Tibial artery (tissue), 4 donors: ENCODE measurements at regions not wholly inside any gene's neighbourhood (a gene's known extent, or its start where the extent isn't known, plus 50 kb on each side); places are given as distances from the start of the nearest gene placed in this dataset.
A peak's percentile ranks its signal among the peaks of the same experiment; 100 is the strongest.

Source experiments
- DNase-seq, 2 donors: peaks; one replicate each; pipeline ENCODE4 v3.0.0-alpha.2; 2019
- H3K27ac ChIP-seq, 2 donors: fragments of 200-600 bp; sonication (generic) in 1 of 2; 1 replicate in 1 of 2; 2 replicates in 1 of 2; pipeline ENCODE4 v1.5.1; 2018 to 2019; ENCODE audit warnings: mild to moderate bottlenecking in 1 of 2
- H3K27me3 ChIP-seq, 2 donors: fragments of 200-600 bp; sonication (generic) in 1 of 2; one replicate each; pipeline versions ENCODE4 v1.5.1 to v1.6.0; 2016 to 2019
- H3K36me3 ChIP-seq, 3 donors: fragments of 200-600 bp; sonication (generic) in 2 of 3; one replicate each; pipeline ENCODE4 v1.5.1; 2016 to 2019; ENCODE audit warnings: mild to moderate bottlenecking in 2 of 3
- H3K4me1 ChIP-seq, 4 donors: fragments of 200-600 bp; sonication (generic) in 2 of 4; 1 replicate in 3 of 4; 2 replicates in 1 of 4; pipeline ENCODE4 v1.5.1; 2016 to 2019
- H3K4me3 ChIP-seq, 2 donors: fragments of 200-600 bp; sonication (generic) in 1 of 2; 1 replicate in 1 of 2; 2 replicates in 1 of 2; pipeline ENCODE4 v1.5.1; 2018 to 2019; ENCODE audit warnings: mild to moderate bottlenecking in 2 of 2
- H3K9me3 ChIP-seq, 3 donors: fragments of 200-600 bp; sonication (generic) in 1 of 3; one replicate each; pipeline ENCODE4 v1.5.1; 2016 to 2019
- intact Hi-C: fragments of 100-400 bp; cut with DNase I; formaldehyde crosslinking; loops from one replicate; pipeline ENCODE4 v1.15.0; 2023; ENCODE audit warnings: low total_unique reads
- TF ChIP-seq, protein P1 (sequence below), 2 experiments: fragments of 200-600 bp in 1 of 2; fragments of 450-650 bp in 1 of 2; IDR thresholded peaks; one replicate each; pipeline ENCODE4 v1.5.1; 2017 to 2019; ENCODE audit warnings: antibody characterized with exemption in 2 of 2, mild to moderate bottlenecking in 1 of 2, moderate library complexity in 1 of 2

DNA sequence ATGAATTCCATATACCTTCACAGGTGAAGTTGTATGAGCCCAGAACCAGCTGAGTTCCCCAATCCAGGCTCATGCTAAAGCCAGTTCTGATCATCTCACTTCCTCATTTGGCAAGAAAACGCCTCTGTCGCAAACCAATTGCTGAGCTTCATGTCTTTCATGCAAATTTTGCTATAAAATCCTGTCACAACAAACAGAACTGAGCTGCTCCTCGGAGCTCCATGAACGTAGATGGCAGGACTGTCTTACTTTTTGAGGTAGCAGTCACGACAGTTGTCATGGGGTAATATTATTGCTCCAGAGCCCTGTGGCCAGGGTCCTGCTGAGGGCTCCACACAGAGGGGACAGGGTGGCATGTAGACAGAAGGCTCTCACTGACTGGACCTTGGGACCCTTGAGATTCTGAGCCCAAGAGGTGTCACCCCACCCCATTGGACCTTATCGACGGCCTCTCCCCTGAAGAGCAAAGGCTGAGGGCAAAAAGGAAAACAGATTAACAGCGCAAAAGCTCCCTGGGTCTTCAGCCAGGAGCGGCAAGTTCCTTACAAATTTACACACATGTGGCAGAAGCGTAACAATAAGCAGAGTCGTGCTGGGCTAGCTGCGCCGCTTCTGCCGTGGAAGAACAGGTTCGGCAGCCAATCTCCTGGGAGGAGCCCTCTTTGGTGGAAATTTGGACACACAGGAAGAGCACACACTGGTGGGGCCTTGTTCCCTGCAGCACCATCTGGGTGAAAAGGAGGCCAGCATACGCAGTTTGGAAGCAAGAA is 249.2 kb downstream of the OPA1 start:
- DNase-seq = peak in 1 of 2 donors; percentile 38
- Histone ChIP-seq H3K4me3 (no peak overlapping the region), H3K4me1 (no peaks in the 10 kb centered on the region), H3K27me3 (peaks cover 0 to 8% of the 10 kb centered on the region in 2 donors), H3K36me3 (no peaks in the 10 kb centered on the region), H3K27ac (no peak overlapping the region), H3K9me3 (no peaks in the 10 kb centered on the region)
- intact Hi-C loops = no loop called here
- TF ChIP-seq, protein P1, sequence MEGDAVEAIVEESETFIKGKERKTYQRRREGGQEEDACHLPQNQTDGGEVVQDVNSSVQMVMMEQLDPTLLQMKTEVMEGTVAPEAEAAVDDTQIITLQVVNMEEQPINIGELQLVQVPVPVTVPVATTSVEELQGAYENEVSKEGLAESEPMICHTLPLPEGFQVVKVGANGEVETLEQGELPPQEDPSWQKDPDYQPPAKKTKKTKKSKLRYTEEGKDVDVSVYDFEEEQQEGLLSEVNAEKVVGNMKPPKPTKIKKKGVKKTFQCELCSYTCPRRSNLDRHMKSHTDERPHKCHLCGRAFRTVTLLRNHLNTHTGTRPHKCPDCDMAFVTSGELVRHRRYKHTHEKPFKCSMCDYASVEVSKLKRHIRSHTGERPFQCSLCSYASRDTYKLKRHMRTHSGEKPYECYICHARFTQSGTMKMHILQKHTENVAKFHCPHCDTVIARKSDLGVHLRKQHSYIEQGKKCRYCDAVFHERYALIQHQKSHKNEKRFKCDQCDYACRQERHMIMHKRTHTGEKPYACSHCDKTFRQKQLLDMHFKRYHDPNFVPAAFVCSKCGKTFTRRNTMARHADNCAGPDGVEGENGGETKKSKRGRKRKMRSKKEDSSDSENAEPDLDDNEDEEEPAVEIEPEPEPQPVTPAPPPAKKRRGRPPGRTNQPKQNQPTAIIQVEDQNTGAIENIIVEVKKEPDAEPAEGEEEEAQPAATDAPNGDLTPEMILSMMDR (IDR thresholded peaks at IDR 0.05) = no peak

DNA sequence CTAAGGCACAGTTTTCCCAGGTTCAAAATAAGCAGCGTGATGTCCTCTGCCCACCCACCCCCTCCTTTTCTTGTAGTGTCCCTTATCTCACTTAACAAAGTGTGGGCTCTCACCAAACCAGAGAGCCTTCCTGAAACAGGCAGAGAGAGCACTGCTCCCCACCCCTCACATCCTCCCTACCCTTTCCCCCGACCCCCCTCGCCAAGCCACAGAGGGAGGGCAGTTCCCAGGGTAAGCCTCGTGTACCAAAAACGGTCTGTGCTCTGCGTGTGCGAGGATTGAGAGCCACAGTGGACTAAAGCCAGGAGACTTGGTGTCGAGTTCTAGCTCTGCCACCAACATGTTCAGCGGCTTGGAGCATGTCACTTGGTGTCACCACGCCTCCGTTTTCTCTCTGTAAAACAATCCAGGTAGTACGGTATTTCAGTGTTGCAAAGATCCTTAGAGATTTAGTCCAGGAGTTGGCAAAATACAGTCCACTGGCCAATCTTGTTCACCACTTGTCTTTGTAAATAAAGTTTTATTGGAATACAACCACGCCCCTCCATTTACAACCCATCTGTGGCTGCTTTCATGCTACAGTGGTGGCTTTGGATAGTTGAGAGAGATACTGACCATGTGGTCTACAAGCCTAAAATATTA is 249.9 kb downstream of the OPA1 start:
- no peaks in the 10 kb centered on the region for H3K9me3 ChIP-seq
- TF ChIP-seq, protein P1 (IDR thresholded peaks at IDR 0.05) = no peak
- no peak overlapping the region for H3K4me3 ChIP-seq

DNA sequence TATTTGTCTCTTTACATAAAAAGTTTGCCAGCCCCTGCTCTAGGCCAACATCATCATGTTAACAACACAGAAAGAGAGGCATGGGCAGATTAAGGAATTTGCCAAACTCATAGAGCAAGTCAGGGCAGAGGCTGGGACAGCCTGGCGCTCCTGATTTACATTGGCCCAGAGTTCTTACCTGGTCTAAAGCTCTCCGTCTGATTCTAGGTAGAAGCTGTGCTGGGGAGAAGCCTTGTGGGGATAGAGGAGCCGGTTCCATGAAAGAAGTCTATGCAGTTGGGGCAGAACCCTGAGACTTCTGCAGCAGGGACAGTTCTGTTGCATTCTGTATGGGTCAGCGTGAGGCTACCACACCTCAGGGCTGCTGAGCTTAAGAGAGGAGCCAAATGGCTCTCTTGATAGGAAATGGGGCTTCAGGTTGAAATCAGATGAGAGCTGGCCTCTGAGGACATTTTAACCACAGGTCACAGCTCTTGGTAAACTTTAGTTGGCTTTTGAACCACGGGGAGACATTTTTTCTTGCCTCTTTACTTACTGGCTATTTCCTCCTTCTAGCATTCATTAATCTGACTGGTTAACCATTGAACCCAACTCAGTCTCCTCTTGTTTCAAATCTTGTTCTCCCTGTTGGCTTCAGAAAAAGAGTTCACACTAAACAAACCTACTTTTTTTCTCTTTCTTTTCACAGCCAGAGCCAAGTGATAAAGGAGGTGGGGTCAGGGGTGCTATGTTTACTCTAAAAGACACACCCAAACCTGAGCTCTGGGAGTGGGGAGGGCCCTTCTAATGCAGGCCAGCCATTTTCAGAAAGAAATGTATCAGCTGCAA is 250.7 kb downstream of the OPA1 start:
- H3K27ac ChIP-seq = no peak overlapping the region
- H3K9me3 ChIP-seq = no peaks in the 10 kb centered on the region
- intact Hi-C loops = no loop called here
- H3K36me3 ChIP-seq = no peaks in the 10 kb centered on the region
- TF ChIP-seq, protein P1 (IDR thresholded peaks at IDR 0.05) = no peak
- H3K4me3 ChIP-seq = no peak overlapping the region
- peaks cover 0 to 6% of the 10 kb centered on the region in 2 donors for H3K27me3 ChIP-seq
- no peak for DNase-seq
- H3K4me1 ChIP-seq = no peaks in the 10 kb centered on the region

More for the DNA sequence above, 249.9 kb downstream of the OPA1 start:
- Histone ChIP-seq H3K4me1 (no peaks in the 10 kb centered on the region), H3K27ac (no peak overlapping the region), H3K36me3 (no peaks in the 10 kb centered on the region), H3K27me3 (peaks cover 0 to 6% of the 10 kb centered on the region in 2 donors)
- intact Hi-C loops = no loop called here
- no peak for DNase-seq

DNA sequence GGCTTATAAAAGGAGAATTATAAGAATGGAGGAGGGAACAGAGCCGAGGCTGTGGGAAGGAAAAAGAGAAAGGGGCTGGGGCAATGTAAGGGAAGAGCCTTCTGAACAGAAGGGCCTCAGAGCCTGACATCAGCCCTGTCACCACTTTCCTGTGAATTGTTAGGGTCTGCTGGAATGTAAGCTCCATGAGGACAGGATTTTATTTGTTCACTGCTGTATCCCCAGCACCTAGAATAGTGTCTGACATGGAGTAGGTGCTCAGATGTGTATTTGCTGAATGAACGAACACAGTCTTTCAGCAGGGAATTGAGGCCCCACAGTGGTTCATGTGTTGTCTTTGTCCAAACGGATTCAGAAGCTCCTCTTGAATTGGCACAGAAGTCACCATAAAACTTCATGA is 251.5 kb downstream of the OPA1 start:
- H3K36me3 ChIP-seq = no peaks in the 10 kb centered on the region
- TF ChIP-seq, protein P1 (IDR thresholded peaks at IDR 0.05) = no peak
- no peak overlapping the region for H3K4me3 ChIP-seq
- no peaks in the 10 kb centered on the region for H3K4me1 ChIP-seq
- peaks cover 0 to 6% of the 10 kb centered on the region in 2 donors for H3K27me3 ChIP-seq
- no peaks in the 10 kb centered on the region for H3K9me3 ChIP-seq
- H3K27ac ChIP-seq = no peak overlapping the region
- DNase-seq = no peak
- intact Hi-C loops = no loop called here

DNA sequence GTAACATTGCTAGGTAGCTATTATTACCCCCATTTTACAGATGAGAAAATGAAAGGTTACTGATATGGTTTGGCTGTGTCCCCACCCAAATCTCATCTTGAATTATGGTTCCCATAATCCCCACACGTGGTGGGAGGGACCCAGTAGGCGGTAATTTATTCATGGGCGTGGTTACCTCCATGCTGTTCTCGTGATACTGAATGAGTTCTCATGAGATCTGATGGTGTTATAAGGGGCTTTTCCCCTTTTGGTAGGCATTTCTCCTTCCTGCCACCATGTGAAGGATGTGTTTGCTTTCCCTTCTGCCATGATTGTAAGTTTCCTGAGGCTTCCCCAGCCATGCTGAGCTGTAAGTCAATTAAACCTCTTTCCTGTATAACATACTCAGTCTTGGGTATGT is 252.1 kb downstream of the OPA1 start:
- Histone ChIP-seq H3K4me1 (no peaks in the 10 kb centered on the region), H3K36me3 (no peaks in the 10 kb centered on the region), H3K27ac (no peak overlapping the region), H3K4me3 (no peak overlapping the region), H3K27me3 (peaks cover 0 to 6% of the 10 kb centered on the region in 2 donors), H3K9me3 (no peaks in the 10 kb centered on the region)
- TF ChIP-seq, protein P1 (IDR thresholded peaks at IDR 0.05) = no peak
- no peak for DNase-seq
- intact Hi-C loops = no loop called here
